Heart left ventricle (tissue), 16 donors: ENCODE measurements at regions not wholly inside any gene's neighbourhood (a gene's known extent, or its start where the extent isn't known, plus 50 kb on each side); places are given as distances from the start of the nearest gene placed in this dataset.

Experiments used
- ATAC-seq, 4 donors: fragments of 200-7000 bp; cut with Tn5 transposase; one replicate each; pipeline ENCODE4 v1.9.1; 2020 to 2022; ENCODE audit warnings: moderate library complexity in 4 of 4, mild to moderate bottlenecking in 3 of 4, moderate number of reproducible peaks in 1 of 4
- DNase-seq, 5 donors: peaks; one replicate each; pipeline ENCODE4 v3.0.0-alpha.2; 2020
- H3K27ac ChIP-seq, 12 donors: fragments of 200-600 bp; sonication (generic) in 4 of 12; one replicate each; pipeline versions ENCODE4 v1.5.0 to v1.8.0; 2016 to 2022; ENCODE audit warnings: mild to moderate bottlenecking in 2 of 12
- H3K27me3 ChIP-seq, 9 donors: fragments of 200-600 bp; sonication (generic) in 2 of 9; one replicate each; pipeline versions ENCODE4 v1.5.1 to v1.8.0; 2016 to 2022; ENCODE audit warnings: mild to moderate bottlenecking in 3 of 9
- H3K36me3 ChIP-seq, 9 donors: fragments of 200-600 bp; sonication (generic) in 2 of 9; one replicate each; pipeline versions ENCODE4 v1.5.0 to v1.8.0; 2018 to 2022; ENCODE audit warnings: mild to moderate bottlenecking in 2 of 9
- H3K4me1 ChIP-seq, 12 donors: fragments of 200-600 bp; sonication (generic) in 4 of 12; one replicate each; pipeline versions ENCODE4 v1.5.0 to v1.8.0; 2016 to 2022; ENCODE audit warnings: mild to moderate bottlenecking in 3 of 12
- H3K4me3 ChIP-seq, 12 donors: fragments of 200-600 bp; sonication (generic) in 4 of 12; one replicate each; pipeline versions ENCODE4 v1.5.0 to v1.8.0; 2017 to 2022; ENCODE audit warnings: mild to moderate bottlenecking in 9 of 12, moderate library complexity in 4 of 12
- H3K9me3 ChIP-seq, 12 donors: fragments of 200-600 bp; sonication (generic) in 4 of 12; one replicate each; pipeline versions ENCODE4 v1.5.0 to v1.8.0; 2016 to 2022; ENCODE audit warnings: mild to moderate bottlenecking in 1 of 12
- CTCF ChIP-seq, 12 donors: fragments of 200-600 bp; sonication (generic) in 4 of 12; IDR thresholded peaks; one replicate each; pipeline versions ENCODE4 v1.5.0 to v1.8.0; 2018 to 2022; ENCODE audit warnings: antibody characterized with exemption in 12 of 12, mild to moderate bottlenecking in 5 of 12
- POLR2A ChIP-seq, 2 donors: fragments of 450-650 bp; IDR thresholded peaks; one replicate each; pipeline ENCODE4 v1.6.1; 2017; ENCODE audit warnings: antibody characterized with exemption in 2 of 2, mild to moderate bottlenecking in 2 of 2, moderate library complexity in 2 of 2
- WGBS, 4 donors: extraction: QIAGEN DNeasy Blood & Tissue Kit in 2 of 4; methylation state at CpG; one replicate each; pipeline versions ENCODE4 v1.1.5 to v1.1.7; 2013 to 2018; 5-methylcytosine and 5-hydroxymethylcytosine counted together
- intact Hi-C, 10 donors: fragments of 100-400 bp; cut with DNase I; formaldehyde crosslinking; loops; one replicate each; pipeline versions ENCODE4 v1.11.1 to v1.14.2; 2022
- donor health status: ischemic (EF 13 %, LVEDD 7.1; RV severe dilation, severe dysfunction).
- donor health status: healthy with polysubstance abuse.
- donor health status: DM: no; HTN: yes; CAD: no.
- donor health status: DM: no; HTN: no; CAD: no.
- donor health status: ischemic (EF 25% LVEDD 6.9; RV normal size, moderate dysfunction).
- donor health status: ischemic (EF 25% LVEDD 5.7; RV mildly dilated, moderate dysfunction).
- donor health status: healthy.
- donor health status: DM: yes; HTN: yes; CAD: no.
- donor health status: ischemic (EF 35%, LVEDD 5.7; RV mildly dilated, moderate dysfunction).
- donor health status: nonischemic (EF 11% LVEDD 7.7; RV severe dilation, severe dysfunction).
- donor health status: DM: yes; HTN: yes; CAD: no.
- donor health status: PGD.
- donor health status: ischemic (EF 29% LVEDD 5.4; RV normal size, mild dysfunction).
- donor health status: nonischemic (EF 23%, LVEDD 6.1; RV moderate dilation, normal function).

DNA sequence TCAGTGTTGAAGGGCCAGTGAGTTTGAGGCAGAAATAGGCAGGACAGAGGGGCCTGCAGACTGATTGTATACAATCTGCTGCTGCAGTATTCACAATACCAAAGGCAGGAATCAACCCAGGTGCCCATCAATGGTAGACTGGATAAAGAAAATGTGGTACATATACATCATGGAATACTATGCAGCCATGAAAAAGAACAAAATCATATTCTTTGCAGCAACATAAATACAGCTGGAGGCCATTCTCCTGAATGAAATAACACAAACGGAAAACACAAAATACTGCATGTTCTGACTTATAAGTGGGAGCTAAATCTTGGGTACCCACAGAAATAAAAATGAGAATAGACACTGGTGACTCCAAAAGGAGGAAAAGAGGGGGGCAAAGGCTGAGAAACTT, 485.1 kb downstream of the XYLT1 start:
- no peak for TF ChIP-seq CTCF (IDR thresholded peaks at IDR 0.05)
- no peak for TF ChIP-seq POLR2A (IDR thresholded peaks at IDR 0.05)
- Histone ChIP-seq H3K27me3 (peaks cover 0 to 6% (median 0%) of the 10 kb centered on the region in 9 donors), H3K4me1 (no peaks in the 10 kb centered on the region), H3K4me3 (no peak overlapping the region), H3K27ac (no peak overlapping the region), H3K36me3 (no peaks in the 10 kb centered on the region), H3K9me3 (peaks cover 0 to 3% (median 0%) of the 10 kb centered on the region in 12 donors)
- intact Hi-C loops: no loop called here
- WGBS, 4 donors: 81 to 92% (median 85%) methylated on average over 1 of the region's 1 CpG
- no peak for DNase-seq
- ATAC-seq: no peak

DNA sequence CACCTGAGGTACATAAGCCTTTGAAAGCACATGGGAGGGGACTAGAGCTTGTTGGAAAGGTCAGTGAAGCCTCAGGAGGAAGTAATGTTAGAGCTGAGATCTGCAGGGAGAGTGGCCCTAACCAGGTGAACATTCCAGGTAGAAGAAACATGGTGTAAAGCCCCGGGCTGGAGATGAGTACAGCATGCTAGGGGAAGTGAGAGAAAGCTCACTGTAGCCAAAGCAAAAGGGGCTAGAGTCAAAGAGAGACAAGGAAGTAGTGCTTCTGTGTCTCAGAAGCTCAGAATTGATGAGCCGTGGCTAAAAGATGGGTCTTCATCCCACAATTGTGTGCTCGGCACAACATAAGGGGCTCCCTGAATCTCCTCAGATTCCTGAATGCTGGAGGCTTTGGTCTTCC, 481.8 kb downstream of the XYLT1 start:
- H3K9me3 ChIP-seq: peaks cover 0 to 3% (median 0%) of the 10 kb centered on the region in 12 donors
- peaks cover 0 to 6% (median 0%) of the 10 kb centered on the region in 12 donors for H3K4me1 ChIP-seq
- H3K36me3 ChIP-seq: no peaks in the 10 kb centered on the region
- WGBS, 4 donors: 70 to 78% (median 78%) methylated on average over 3 of the region's 3 CpGs
- peaks cover 0 to 6% (median 0%) of the 10 kb centered on the region in 9 donors for H3K27me3 ChIP-seq
- no peak for TF ChIP-seq POLR2A (IDR thresholded peaks at IDR 0.05)
- TF ChIP-seq CTCF (IDR thresholded peaks at IDR 0.05): no peak
- H3K4me3 ChIP-seq: no peak overlapping the region
- ATAC-seq (no peak), DNase-seq (no peak)
- intact Hi-C loops: no loop called here
- no peak overlapping the region for H3K27ac ChIP-seq

DNA sequence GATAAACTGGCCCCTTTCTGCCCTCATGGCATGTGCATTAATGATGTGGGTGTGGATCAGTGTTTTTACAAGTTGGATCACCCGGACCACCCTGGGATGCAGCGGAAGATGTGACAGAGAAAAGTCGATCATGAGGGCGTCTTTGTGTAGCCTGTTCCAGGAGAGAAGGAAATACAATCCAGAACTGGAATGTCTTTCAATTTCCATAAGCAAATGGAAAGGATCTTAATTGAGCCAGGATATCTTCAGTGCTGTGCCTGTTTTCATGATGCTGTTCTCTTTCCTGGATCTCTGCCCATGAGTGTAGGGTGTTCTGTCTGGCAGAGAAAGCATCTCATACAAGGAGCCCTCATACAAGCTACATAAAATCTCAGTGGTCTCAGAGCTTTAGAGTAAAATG, 481.4 kb downstream of the XYLT1 start:
- 70 to 84% (median 73%) methylated on average over 4 of the region's 4 CpGs for WGBS, 4 donors
- TF ChIP-seq CTCF (IDR thresholded peaks at IDR 0.05): no peak
- no peak for TF ChIP-seq POLR2A (IDR thresholded peaks at IDR 0.05)
- Histone ChIP-seq H3K4me1 (peaks cover 0 to 6% (median 0%) of the 10 kb centered on the region in 12 donors), H3K9me3 (peaks cover 0 to 3% (median 0%) of the 10 kb centered on the region in 12 donors), H3K27ac (no peak overlapping the region), H3K4me3 (no peak overlapping the region), H3K36me3 (no peaks in the 10 kb centered on the region), H3K27me3 (peaks cover 0 to 6% (median 0%) of the 10 kb centered on the region in 9 donors)
- no peak for ATAC-seq
- intact Hi-C loops: no loop called here
- DNase-seq: no peak

GRCh38 chr16:16991711-16992110, 479.0 kb downstream of the XYLT1 start:
- WGBS, 4 donors: 80 to 87% (median 85%) methylated on average over 4 of the region's 4 CpGs
- intact Hi-C loops: no loop called here
- TF ChIP-seq POLR2A (IDR thresholded peaks at IDR 0.05) (no peak), CTCF (IDR thresholded peaks at IDR 0.05) (no peak)

More at GRCh38 chr16:16991711-16992110, 479.0 kb downstream of the XYLT1 start:
- no peak for ATAC-seq
- Histone ChIP-seq H3K36me3 (no peaks in the 10 kb centered on the region), H3K27me3 (peaks cover 0 to 19% (median 0%) of the 10 kb centered on the region in 9 donors), H3K4me1 (peaks cover 0 to 6% (median 0%) of the 10 kb centered on the region in 12 donors), H3K9me3 (no peaks in the 10 kb centered on the region), H3K4me3 (no peak overlapping the region), H3K27ac (no peak overlapping the region)
- no peak for DNase-seq
